ENCODE measurements at regions not wholly inside any gene's neighbourhood (a gene's known extent, or its start where the extent isn't known, plus 50 kb on each side); places are given as distances from the start of the nearest gene placed in this dataset.
"Not testable (repeated sequence)": the region's sequence is repeated elsewhere in the genome, so short reads cannot be mapped to it uniquely, and the experiment has no call there.

DNA sequence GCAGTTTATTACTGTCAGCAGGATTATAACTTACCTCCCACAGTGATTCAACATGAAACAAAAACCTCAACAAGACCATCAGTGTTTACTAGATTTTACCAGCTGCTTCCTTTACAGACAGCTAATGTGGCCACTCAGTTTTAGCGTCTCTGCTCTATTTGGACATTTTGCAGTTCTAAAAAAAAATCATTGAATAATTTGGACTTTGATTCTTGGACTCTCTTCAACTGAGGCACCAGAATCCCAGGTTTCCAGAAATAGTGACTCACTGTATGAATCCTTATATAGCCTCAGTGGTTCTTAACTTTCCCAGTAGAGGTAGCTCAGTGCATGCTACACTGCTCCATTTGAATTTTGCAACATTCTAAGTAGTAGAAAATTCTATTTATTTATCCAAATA lies 317.4 kb upstream of the PLGLB1 start:
- H3K9me3 Mint-ChIP-seq; H3K27me3 Mint-ChIP-seq; H3K27ac Mint-ChIP-seq; H3K4me3 Mint-ChIP-seq; H3K36me3 Mint-ChIP-seq (ENCODE audit: low read depth); H3K4me1 Mint-ChIP-seq (ENCODE audit: low read depth): not testable (repeated sequence)

DNA sequence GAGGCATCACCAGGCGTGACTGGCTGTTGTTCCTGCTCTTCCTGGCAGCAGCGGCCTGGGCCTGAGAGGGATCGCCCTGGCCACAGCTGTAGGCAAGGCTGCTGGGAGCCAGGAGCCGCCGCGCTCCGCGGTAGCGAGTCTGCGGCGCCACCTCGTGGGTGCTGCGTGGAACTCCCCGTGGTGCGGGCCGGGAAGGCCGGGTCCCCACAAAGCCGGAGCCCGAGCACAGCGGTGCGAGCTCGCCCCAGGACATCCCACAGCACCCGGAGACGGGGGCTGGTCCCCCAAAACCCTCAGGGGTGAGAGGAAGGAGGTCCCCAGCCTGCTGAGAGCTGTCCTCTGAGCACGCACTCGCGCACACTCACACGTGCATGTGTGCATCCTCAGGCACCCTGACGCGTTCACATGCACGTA lies 320.0 kb upstream of the PLGLB1 start:
- not testable (repeated sequence) for H3K36me3 Mint-ChIP-seq (ENCODE audit: low read depth); H3K9me3 Mint-ChIP-seq; H3K27ac Mint-ChIP-seq; H3K4me3 Mint-ChIP-seq; H3K27me3 Mint-ChIP-seq; H3K4me1 Mint-ChIP-seq (ENCODE audit: low read depth)

- H3K9me3 Mint-ChIP-seq; H3K27ac Mint-ChIP-seq; H3K4me1 Mint-ChIP-seq (ENCODE audit: low read depth); H3K36me3 Mint-ChIP-seq (ENCODE audit: low read depth); H3K4me3 Mint-ChIP-seq; H3K27me3 Mint-ChIP-seq: not testable (repeated sequence)
These were observed 320.5 kb upstream of the PLGLB1 start for GRCh38 chr2:87342175-87342574.

- H3K9me3 Mint-ChIP-seq, H3K4me3 Mint-ChIP-seq: not testable (repeated sequence)
These were observed 321.7 kb upstream of the PLGLB1 start for GRCh38 chr2:87343347-87343746.

GRCh38 chr2:87345283-87345682 lies 323.6 kb upstream of the PLGLB1 start:
- H3K4me3 Mint-ChIP-seq; H3K9me3 Mint-ChIP-seq; H3K4me1 Mint-ChIP-seq (ENCODE audit: low read depth); H3K27ac Mint-ChIP-seq; H3K27me3 Mint-ChIP-seq; H3K36me3 Mint-ChIP-seq (ENCODE audit: low read depth): not testable (repeated sequence)

More at GRCh38 chr2:87343347-87343746, 321.7 kb upstream of the PLGLB1 start:
- not testable (repeated sequence) for H3K4me1 Mint-ChIP-seq (ENCODE audit: low read depth); H3K27me3 Mint-ChIP-seq; H3K27ac Mint-ChIP-seq; H3K36me3 Mint-ChIP-seq (ENCODE audit: low read depth)

- H3K27ac Mint-ChIP-seq; H3K4me1 Mint-ChIP-seq (ENCODE audit: low read depth); H3K9me3 Mint-ChIP-seq; H3K36me3 Mint-ChIP-seq (ENCODE audit: low read depth); H3K4me3 Mint-ChIP-seq; H3K27me3 Mint-ChIP-seq: not testable (repeated sequence)
These were observed 326.9 kb upstream of the PLGLB1 start for GRCh38 chr2:87348556-87348955.

DNA sequence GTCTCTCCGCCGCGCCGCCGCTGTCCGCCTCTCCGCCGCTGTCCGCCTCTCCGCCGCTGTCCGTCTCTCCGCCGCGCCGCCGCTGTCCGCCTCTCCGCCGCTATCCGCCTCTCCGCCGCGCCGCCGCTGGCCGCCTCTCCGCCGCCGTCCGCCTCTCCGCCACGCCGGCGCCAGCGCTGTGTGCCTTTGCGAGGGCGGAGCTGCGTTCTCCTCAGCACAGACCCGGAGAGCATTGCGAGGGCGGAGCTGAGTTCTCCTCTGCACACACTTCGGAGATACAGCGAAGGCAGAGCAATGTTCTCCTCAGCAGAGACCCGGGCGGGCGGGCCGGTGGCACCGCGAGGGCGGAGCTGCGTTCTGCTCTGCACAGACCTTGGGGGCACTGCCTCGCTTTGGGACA lies 327.4 kb upstream of the PLGLB1 start:
- H3K27me3 Mint-ChIP-seq; H3K27ac Mint-ChIP-seq; H3K4me3 Mint-ChIP-seq; H3K9me3 Mint-ChIP-seq; H3K4me1 Mint-ChIP-seq (ENCODE audit: low read depth); H3K36me3 Mint-ChIP-seq (ENCODE audit: low read depth): not testable (repeated sequence)

DNA sequence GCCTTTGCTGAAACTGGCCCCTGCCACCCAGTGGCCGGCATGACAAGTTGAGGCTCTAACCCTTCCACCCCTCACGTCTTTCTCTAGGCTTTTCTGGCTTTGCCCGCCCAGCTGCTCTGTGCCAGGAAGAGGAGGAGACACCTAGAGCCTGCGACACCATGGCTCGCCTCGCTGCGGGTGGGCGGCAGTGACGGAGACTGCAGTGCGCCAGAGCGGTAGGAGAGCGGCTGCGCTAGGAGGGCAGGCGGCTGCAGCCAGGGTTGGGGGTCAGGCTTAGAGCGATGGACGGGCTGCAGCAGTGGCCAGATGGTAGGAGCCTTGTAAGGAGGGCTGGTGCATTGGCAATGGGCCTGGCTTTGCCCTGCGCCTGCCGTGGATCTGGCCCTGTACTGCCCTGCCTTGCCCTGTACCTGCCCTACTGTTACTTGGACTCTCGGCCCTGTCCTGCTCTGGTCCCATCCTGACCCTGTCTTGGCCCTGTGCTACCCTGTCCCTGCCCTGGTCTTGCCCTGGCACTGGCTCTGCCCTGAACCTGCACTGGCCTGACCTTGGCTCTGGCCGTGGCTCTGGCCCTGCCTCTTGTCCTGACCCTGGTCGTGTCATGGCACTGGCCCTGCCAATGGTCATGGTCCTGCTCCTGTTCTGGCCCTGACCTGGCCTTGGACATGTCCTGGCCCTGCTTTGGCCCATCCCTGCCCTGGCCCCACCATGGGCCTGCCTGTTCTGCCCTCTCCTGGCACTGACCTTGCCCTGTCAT lies 330.7 kb upstream of the PLGLB1 start:
- not testable (repeated sequence) for H3K36me3 Mint-ChIP-seq (ENCODE audit: low read depth); H3K27ac Mint-ChIP-seq; H3K9me3 Mint-ChIP-seq; H3K27me3 Mint-ChIP-seq; H3K4me3 Mint-ChIP-seq; H3K4me1 Mint-ChIP-seq (ENCODE audit: low read depth)

DNA sequence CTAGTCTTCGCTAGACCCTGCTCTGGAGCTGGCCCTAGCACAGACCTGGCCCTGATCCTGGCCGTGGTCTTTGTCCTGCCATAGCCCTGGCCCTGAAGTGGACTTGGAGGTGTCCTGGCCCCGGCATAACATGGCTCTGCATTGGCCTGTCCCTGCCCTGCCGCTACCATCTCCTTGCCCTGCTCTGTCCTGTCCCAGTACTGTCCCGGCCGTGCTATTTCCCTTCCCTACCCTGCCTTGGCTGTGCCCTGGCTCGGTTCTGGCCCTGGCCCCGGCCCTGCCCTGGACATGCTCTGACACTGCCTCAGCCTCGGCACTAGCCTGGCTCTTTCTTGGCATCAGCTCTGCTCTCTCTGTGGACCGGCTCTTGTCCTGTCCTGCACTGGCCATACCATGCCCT lies 331.8 kb upstream of the PLGLB1 start:
- not testable (repeated sequence) for H3K27me3 Mint-ChIP-seq; H3K36me3 Mint-ChIP-seq (ENCODE audit: low read depth); H3K27ac Mint-ChIP-seq; H3K9me3 Mint-ChIP-seq; H3K4me3 Mint-ChIP-seq; H3K4me1 Mint-ChIP-seq (ENCODE audit: low read depth)

DNA sequence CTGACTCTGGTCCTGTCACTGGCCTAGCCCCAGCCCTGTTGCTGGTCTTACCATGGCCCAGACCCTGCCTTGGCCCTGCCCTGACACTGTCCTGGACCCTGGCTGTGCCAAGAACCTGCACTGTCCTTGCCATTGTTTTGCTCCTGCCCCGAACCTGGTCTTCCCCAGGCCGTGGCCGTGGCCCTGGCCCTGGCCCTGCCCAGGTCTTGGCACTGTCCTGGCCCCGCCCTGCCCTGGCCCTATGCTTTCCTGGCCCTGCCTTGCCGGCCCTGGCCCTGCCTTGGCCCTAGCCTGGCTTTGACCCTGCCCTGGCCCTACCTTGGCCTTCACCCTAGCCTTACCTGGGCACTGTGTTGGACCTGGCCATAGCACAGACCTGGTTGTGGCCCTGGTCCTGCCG lies 332.5 kb upstream of the PLGLB1 start:
- not testable (repeated sequence) for H3K27ac Mint-ChIP-seq; H3K36me3 Mint-ChIP-seq (ENCODE audit: low read depth); H3K27me3 Mint-ChIP-seq; H3K4me3 Mint-ChIP-seq; H3K9me3 Mint-ChIP-seq; H3K4me1 Mint-ChIP-seq (ENCODE audit: low read depth)

GRCh38 chr2:87360250-87360649 lies 338.6 kb upstream of the PLGLB1 start:
- not testable (repeated sequence) for H3K27ac Mint-ChIP-seq; H3K4me3 Mint-ChIP-seq; H3K27me3 Mint-ChIP-seq; H3K4me1 Mint-ChIP-seq (ENCODE audit: low read depth); H3K9me3 Mint-ChIP-seq; H3K36me3 Mint-ChIP-seq (ENCODE audit: low read depth)

GRCh38 chr2:87360927-87361326 lies 339.3 kb upstream of the PLGLB1 start:
- H3K27ac Mint-ChIP-seq; H3K27me3 Mint-ChIP-seq; H3K36me3 Mint-ChIP-seq (ENCODE audit: low read depth); H3K4me3 Mint-ChIP-seq; H3K4me1 Mint-ChIP-seq (ENCODE audit: low read depth); H3K9me3 Mint-ChIP-seq: not testable (repeated sequence)

DNA sequence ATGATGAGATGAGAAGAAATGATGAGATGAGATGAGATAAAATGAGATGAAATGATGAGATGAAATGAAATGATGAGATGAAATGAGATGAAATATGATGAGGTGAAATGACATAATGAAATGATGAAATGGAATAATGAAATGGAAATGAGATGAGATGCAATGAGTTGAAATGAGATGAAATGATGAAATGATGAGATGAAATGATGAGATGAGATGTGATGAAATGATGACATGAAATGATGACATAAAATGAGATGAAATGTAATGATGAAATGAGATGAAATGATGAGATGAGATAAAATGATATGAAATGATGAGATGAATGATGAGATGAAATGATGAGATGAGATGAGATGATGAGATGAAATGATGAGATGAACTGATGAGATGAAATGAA lies 340.2 kb upstream of the PLGLB1 start:
- H3K4me1 Mint-ChIP-seq (ENCODE audit: low read depth); H3K36me3 Mint-ChIP-seq (ENCODE audit: low read depth); H3K4me3 Mint-ChIP-seq; H3K27ac Mint-ChIP-seq; H3K9me3 Mint-ChIP-seq; H3K27me3 Mint-ChIP-seq: not testable (repeated sequence)

DNA sequence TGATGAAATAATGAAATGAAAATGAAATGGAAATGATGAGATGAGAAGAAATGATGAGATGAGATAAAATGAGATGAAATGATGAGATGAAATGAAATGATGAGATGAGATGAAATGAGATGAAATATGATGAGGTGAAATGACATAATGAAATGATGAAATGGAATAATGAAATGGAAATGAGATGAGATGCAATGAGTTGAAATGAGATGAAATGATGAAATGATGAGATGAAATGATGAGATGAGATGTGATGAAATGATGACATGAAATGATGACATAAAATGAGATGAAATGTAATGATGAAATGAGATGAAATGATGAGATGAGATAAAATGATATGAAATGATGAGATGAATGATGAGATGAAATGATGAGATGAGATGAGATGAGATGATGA lies 342.7 kb upstream of the PLGLB1 start:
- H3K9me3 Mint-ChIP-seq; H3K36me3 Mint-ChIP-seq (ENCODE audit: low read depth); H3K4me3 Mint-ChIP-seq; H3K4me1 Mint-ChIP-seq (ENCODE audit: low read depth); H3K27me3 Mint-ChIP-seq; H3K27ac Mint-ChIP-seq: not testable (repeated sequence)

- H3K4me3 Mint-ChIP-seq; H3K4me1 Mint-ChIP-seq (ENCODE audit: low read depth); H3K36me3 Mint-ChIP-seq (ENCODE audit: low read depth); H3K9me3 Mint-ChIP-seq; H3K27me3 Mint-ChIP-seq; H3K27ac Mint-ChIP-seq: not testable (repeated sequence)
These were observed 343.4 kb upstream of the PLGLB1 start for GRCh38 chr2:87365038-87365437.

DNA sequence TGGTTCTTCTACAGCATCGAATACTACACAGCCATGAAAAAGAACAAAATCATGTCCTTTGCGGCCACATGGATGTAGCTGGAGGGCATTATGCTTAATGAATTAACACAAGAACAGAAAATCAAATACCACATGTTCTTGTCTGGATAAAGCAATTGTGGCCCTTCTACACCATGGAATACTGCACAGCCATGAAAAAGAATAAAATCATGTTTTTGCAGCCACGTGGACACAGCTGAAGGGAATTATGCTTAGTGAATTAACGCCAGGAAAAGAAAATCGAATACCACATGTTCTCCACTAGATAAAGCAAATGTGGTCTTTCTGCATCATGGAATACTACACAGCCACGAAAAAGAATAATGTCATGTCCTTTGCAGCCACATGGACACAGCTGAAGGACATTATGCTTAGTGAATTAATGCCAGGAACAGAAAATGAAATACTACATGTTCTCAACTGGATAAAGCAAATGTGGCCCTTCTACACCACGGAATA lies 361.8 kb upstream of the PLGLB2 start:
- H3K9me3 Mint-ChIP-seq; H3K4me1 Mint-ChIP-seq (ENCODE audit: low read depth); H3K27ac Mint-ChIP-seq; H3K36me3 Mint-ChIP-seq (ENCODE audit: low read depth); H3K4me3 Mint-ChIP-seq; H3K27me3 Mint-ChIP-seq: not testable (repeated sequence)

DNA sequence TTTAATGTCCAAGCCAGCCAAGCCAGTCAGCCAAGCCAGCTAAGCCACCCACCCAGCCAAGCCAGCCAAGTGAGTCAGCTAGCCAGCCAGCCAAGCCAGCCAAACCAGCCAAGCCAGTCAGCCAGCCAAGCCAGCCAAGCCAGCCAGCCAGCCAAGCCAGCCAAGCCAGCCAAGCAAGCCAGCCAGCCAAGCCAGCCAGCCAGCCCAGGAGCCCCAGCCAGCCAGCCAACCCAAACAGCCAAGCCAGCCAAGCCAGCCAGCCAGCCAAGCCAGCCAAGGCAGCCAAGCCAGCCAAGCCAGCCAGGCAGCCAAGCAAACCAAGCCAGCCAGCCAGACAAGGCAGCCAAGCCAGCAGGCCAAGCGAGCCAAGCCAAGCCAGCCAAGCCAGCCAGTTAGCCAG lies 352.1 kb upstream of the PLGLB2 start:
- H3K9me3 Mint-ChIP-seq; H3K4me1 Mint-ChIP-seq (ENCODE audit: low read depth); H3K4me3 Mint-ChIP-seq; H3K27me3 Mint-ChIP-seq; H3K27ac Mint-ChIP-seq; H3K36me3 Mint-ChIP-seq (ENCODE audit: low read depth): not testable (repeated sequence)
